ENCODE measurements at regions not wholly inside any gene's neighbourhood (a gene's known extent, or its start where the extent isn't known, plus 50 kb on each side); places are given as distances from the start of the nearest gene placed in this dataset.

DNA sequence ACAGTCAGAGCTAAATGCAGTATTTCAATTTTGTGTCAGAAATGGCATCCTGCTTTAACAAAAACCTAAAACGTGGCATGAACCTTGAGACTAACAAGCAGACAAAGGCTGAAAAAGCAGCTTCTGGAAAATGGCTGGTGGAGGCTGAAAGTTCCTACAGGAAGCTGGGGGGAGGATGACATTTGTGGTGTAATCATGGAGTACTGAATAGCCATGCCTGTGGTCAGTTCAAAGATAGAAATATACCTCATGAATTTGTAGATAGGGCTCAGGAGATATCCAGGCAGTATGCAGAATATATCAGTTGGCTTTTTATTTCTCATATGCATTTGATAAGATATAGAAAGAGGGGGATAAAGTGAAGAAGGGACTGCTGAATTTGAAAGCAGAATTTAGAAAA lies 181.7 kb downstream of the UQCRFS1 start:
- TF ChIP-seq CTCF (IDR thresholded peaks at IDR 0.05) (no peak), POLR2A (IDR thresholded peaks at IDR 0.05) (no peak)
